Mucosa of rectum (tissue), 2 donors: ENCODE measurements at regions not wholly inside any gene's neighbourhood (a gene's known extent, or its start where the extent isn't known, plus 50 kb on each side); places are given as distances from the start of the nearest gene placed in this dataset.
A peak's percentile ranks its signal among the peaks of the same experiment; 100 is the strongest.

Experiments used
- H3K27ac ChIP-seq, 2 donors: one replicate each; pipeline ENCODE4 v1.7.0; 2013; ENCODE audit warnings: inconsistent platforms in 2 of 2, low read depth in 2 of 2, low read length in 2 of 2
- H3K27me3 ChIP-seq, 2 donors: one replicate each; pipeline ENCODE4 v1.7.0; 2013; ENCODE audit warnings: low read length in 2 of 2; ENCODE audit not compliant: control insufficient read depth in 2 of 2, insufficient read depth in 2 of 2
- H3K36me3 ChIP-seq, 2 donors: one replicate each; pipeline ENCODE4 v1.7.0; 2013; ENCODE audit warnings: low read length in 2 of 2; ENCODE audit not compliant: control insufficient read depth in 2 of 2, insufficient read depth in 2 of 2
- H3K4me1 ChIP-seq, 2 donors: one replicate each; pipeline ENCODE4 v1.7.0; 2013; ENCODE audit warnings: low read length in 2 of 2, mild to moderate bottlenecking in 1 of 2; ENCODE audit not compliant: control insufficient read depth in 2 of 2, insufficient read depth in 2 of 2
- H3K4me3 ChIP-seq, 2 donors: one replicate each; pipeline ENCODE4 v1.7.0; 2013; ENCODE audit warnings: low read length in 2 of 2
- H3K9ac ChIP-seq, 2 donors: one replicate each; pipeline ENCODE4 v1.7.0; 2013; ENCODE audit warnings: low read length in 2 of 2, low read depth in 1 of 2, mild to moderate bottlenecking in 1 of 2
- H3K9me3 ChIP-seq, 2 donors: one replicate each; pipeline ENCODE4 v1.7.0; 2013; ENCODE audit warnings: low read length in 2 of 2; ENCODE audit not compliant: control insufficient read depth in 2 of 2
- donor health status: healthy.
- donor health status: Normal muscosa, but diverticular disease.

GRCh38 chr6:138576313-138576712 lies 77.0 kb upstream of the NHSL1 start:
- H3K27ac ChIP-seq: no peak overlapping the region

DNA sequence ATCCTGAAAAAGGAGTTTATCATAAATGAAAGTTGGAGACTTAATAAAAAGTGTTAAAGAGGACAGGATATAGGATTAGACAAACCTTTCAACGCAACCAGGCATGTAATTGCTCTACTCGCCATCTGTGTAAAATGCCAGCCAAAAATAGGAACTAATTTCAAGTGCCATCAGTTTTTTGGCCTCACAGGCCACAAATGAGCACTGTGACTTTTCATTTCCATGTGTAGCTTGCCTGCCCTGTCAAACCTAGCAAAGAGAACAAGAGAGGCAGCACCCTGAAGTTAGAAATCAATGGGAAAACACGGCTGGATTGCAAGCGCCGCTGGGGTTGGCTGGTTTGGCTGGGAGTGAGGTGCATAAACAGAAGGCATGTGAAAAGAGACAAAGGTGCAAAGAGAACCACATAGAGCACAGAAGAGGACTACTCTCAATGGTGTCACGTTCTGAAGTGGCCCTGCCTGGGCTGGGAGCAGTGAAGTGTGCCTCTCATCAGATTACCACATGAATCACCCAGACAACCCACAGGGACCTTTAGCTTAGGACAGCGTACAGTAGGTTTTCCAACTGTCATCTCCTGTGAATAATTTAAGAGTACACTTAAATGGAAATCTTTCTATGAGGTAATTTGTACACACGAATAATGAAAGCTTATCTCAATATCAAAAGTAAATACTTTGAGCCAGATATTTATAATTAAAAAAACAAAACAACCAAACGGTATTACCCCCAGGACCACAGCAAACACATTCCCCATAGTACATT lies 78.0 kb upstream of the NHSL1 start:
- Histone ChIP-seq H3K27me3 (no peaks in the 10 kb centered on the region), H3K36me3 (no peaks in the 10 kb centered on the region), H3K4me1 (no peaks in the 10 kb centered on the region), H3K27ac (no peak overlapping the region), H3K9me3 (no peaks in the 10 kb centered on the region), H3K9ac (no peak overlapping the region), H3K4me3 (no peak overlapping the region)

More at GRCh38 chr6:138576313-138576712, 77.0 kb upstream of the NHSL1 start:
- Histone ChIP-seq H3K4me3 (no peak overlapping the region), H3K36me3 (no peaks in the 10 kb centered on the region), H3K9me3 (no peaks in the 10 kb centered on the region), H3K27me3 (no peaks in the 10 kb centered on the region), H3K4me1 (peaks cover 0 to 8% of the 10 kb centered on the region in 2 donors), H3K9ac (no peak overlapping the region)

DNA sequence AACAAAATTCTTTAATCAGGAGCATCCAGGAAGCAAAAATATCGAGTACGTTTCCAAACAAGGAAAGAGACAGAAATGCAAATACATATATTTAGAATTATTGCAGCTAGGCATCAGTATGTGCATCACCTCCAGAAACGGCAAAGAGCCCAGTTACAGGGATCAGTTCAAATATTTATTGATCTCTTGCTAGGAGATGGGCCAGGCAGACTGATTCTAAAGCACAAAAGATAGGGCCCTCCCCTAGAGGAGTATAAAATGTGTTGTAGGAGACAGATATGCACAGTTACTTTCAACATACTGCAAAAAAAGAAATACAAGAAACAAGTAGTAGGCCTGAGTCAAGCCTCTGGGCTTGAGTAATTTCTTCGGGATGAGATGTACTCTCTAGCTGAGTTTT lies 80.7 kb upstream of the NHSL1 start:
- Histone ChIP-seq H3K36me3 (no peaks in the 10 kb centered on the region), H3K27me3 (no peaks in the 10 kb centered on the region), H3K4me3 (no peak overlapping the region), H3K27ac (no peak overlapping the region), H3K9ac (no peak overlapping the region), H3K4me1 (no peaks in the 10 kb centered on the region), H3K9me3 (no peaks in the 10 kb centered on the region)

DNA sequence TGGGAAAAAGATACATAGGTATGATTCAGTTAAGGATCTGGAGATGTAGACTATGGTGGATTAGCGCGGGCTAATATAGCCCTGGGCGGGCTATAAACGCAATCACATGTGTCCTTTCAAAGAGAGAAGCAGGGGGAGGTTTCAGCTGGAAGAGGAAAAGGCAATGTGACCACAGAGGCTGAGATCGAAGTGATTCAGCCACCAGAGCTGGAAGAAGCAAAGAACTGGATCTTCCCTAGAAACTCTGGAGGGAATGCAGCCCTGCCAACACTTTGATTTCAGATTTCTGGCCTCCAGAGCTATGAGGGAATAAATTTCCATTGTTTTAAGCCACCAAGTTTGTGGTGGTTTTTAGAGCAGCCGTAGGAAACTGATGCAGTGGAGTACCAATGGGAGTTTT lies 81.5 kb upstream of the NHSL1 start:
- H3K9ac ChIP-seq: no peak overlapping the region
- H3K27ac ChIP-seq: no peak overlapping the region
- H3K36me3 ChIP-seq: no peaks in the 10 kb centered on the region
- H3K27me3 ChIP-seq: no peaks in the 10 kb centered on the region
- no peak overlapping the region for H3K4me3 ChIP-seq
- no peaks in the 10 kb centered on the region for H3K4me1 ChIP-seq
- no peaks in the 10 kb centered on the region for H3K9me3 ChIP-seq

- H3K9me3 ChIP-seq: no peaks in the 10 kb centered on the region
- H3K36me3 ChIP-seq: no peaks in the 10 kb centered on the region
- no peak overlapping the region for H3K4me3 ChIP-seq
- H3K9ac ChIP-seq: no peak overlapping the region
- H3K27ac ChIP-seq: no peak overlapping the region
- no peaks in the 10 kb centered on the region for H3K27me3 ChIP-seq
- no peaks in the 10 kb centered on the region for H3K4me1 ChIP-seq
These were observed 83.3 kb upstream of the NHSL1 start for GRCh38 chr6:138582573-138582972.

- H3K9me3 ChIP-seq: no peaks in the 10 kb centered on the region
- H3K9ac ChIP-seq: no peak overlapping the region
- no peaks in the 10 kb centered on the region for H3K36me3 ChIP-seq
- H3K4me3 ChIP-seq: no peak overlapping the region
- H3K27me3 ChIP-seq: no peaks in the 10 kb centered on the region
- H3K4me1 ChIP-seq: peaks cover 2 to 4% of the 10 kb centered on the region in 2 donors
- no peak overlapping the region for H3K27ac ChIP-seq
These were observed 87.3 kb upstream of the NHSL1 start for GRCh38 chr6:138586638-138587037.

GRCh38 chr6:138588805-138589434 lies 89.6 kb upstream of the NHSL1 start:
- Histone ChIP-seq H3K9me3 (no peaks in the 10 kb centered on the region), H3K27ac (no peak overlapping the region), H3K4me3 (no peak overlapping the region), H3K9ac (no peak overlapping the region), H3K27me3 (no peaks in the 10 kb centered on the region), H3K36me3 (no peaks in the 10 kb centered on the region), H3K4me1 (peaks cover 6 to 14% of the 10 kb centered on the region in 2 donors)

DNA sequence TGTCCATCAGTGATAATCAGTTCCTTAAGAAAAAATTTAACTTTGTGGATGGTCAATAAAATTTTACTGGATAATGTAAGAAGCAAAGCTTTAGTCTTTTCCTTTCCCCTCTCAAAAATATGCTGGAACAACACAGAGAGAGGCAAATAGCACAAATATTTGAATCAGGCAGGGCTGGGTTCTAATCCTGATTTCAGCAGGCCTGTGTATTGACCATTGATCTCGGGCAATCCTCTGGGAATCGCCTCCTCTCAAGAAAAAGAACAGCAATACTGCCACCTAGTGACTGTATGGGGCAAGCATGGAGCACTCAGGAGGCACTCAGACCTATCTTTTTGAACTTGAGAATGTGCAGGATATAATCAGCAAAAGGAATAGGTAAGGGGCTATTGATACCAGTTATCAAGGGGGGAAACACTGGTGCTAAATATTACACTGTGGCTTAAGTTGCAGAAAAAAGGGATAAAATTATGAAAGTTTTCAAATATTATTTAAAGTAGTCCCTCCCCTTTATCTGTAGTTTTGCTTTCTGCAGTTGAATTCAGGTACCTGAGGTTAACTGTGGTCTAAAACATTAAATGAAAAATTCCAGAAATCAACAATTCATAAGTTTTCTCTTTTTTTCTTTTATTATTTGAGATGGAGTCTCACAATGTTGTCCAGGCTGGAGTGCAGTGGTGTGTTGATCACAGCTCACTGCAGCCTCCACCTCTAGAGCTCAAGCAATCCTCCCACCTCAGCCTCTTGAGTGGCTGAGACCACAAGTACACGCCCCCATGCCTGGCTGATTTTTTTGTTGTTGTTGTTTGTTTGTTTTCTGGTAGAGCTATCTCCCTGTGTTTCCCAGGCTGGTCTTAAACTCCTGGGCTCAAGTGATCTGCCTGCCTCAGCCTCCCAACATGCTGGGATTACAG lies 91.8 kb upstream of the NHSL1 start:
- H3K27ac ChIP-seq: no peak overlapping the region
- H3K36me3 ChIP-seq: no peaks in the 10 kb centered on the region
- H3K4me3 ChIP-seq: no peak overlapping the region
- H3K9me3 ChIP-seq: no peaks in the 10 kb centered on the region
- H3K9ac ChIP-seq: no peak overlapping the region
- H3K4me1 ChIP-seq: peaks cover 6 to 16% of the 10 kb centered on the region in 2 donors
- H3K27me3 ChIP-seq: no peaks in the 10 kb centered on the region

DNA sequence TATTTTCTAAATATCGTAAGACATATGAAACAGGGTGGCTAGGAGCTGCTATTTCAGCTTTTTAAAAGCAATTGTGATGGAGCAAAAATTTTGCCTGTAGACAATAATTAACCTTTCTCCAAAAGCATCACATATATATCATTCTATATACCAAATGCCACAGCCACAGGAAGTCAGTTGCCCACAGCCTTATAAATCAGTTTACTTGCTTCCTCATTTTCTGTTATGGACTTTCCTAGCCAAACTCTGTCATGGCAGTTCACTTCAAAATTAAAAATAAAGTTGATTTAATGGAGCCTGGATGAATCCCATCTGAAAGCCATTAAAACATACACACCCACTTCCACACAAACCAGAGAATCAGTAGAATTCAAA lies 93.4 kb upstream of the NHSL1 start:
- peak overlapping the region; percentile 54 to 60 for H3K27ac ChIP-seq
- peaks cover 6 to 16% of the 10 kb centered on the region in 2 donors for H3K4me1 ChIP-seq
- no peaks in the 10 kb centered on the region for H3K27me3 ChIP-seq
- H3K9me3 ChIP-seq: no peaks in the 10 kb centered on the region
- no peaks in the 10 kb centered on the region for H3K36me3 ChIP-seq
- peak overlapping the region in 1 of 2 donors; percentile 29 for H3K9ac ChIP-seq
- peak overlapping the region; percentile 36 to 61 for H3K4me3 ChIP-seq
